Esophagus muscularis mucosa (tissue), 4 donors: ENCODE measurements at regions not wholly inside any gene's neighbourhood (a gene's known extent, or its start where the extent isn't known, plus 50 kb on each side); places are given as distances from the start of the nearest gene placed in this dataset.

Experiments used
- CTCF ChIP-seq, 3 experiments: fragments of 200-600 bp in 2 of 3; fragments of 450-650 bp in 1 of 3; sonication (generic) in 2 of 3; IDR thresholded peaks; one replicate each; pipeline ENCODE4 v1.5.1; 2017 to 2019; ENCODE audit warnings: antibody characterized with exemption in 3 of 3, mild to moderate bottlenecking in 2 of 3, moderate library complexity in 1 of 3
- EP300 ChIP-seq: sonication (generic); formaldehyde crosslinking; IDR thresholded peaks from one replicate; pipeline ENCODE4 v1.6.1; 2017; ENCODE audit warnings: antibody characterized with exemption
- POLR2AphosphoS5 ChIP-seq, 2 donors: sonication (generic); formaldehyde crosslinking; IDR thresholded peaks; one replicate each; pipeline ENCODE4 v1.6.1; 2017; ENCODE audit warnings: antibody characterized with exemption in 2 of 2

GRCh38 chr11:86141727-86142126 lies 72.8 kb upstream of the PICALM start:
- TF ChIP-seq EP300 (no peak), CTCF (IDR thresholded peaks at IDR 0.05) (no peak), POLR2AphosphoS5 (IDR thresholded peaks at IDR 0.05) (no peak)
